GM13977 (cell line): ENCODE measurements at regions not wholly inside any gene's neighbourhood (a gene's known extent, or its start where the extent isn't known, plus 50 kb on each side); places are given as distances from the start of the nearest gene placed in this dataset.

Experiments used
- DNase-seq: peaks from one replicate; pipeline ENCODE4 v3.0.0; 2012; ENCODE audit warnings: low spot score
- in situ Hi-C: fragments of 300-500 bp; cut with MboI; formaldehyde crosslinking; loops from one replicate; pipeline ENCODE4 v1.12.0; 2022; ENCODE audit warnings: low sequenced_read_pairs, low pct_unique_long_range_greater_than_20kb, mixed read lengths, inconsistent platforms; ENCODE audit not compliant: unreplicated experiment
- TF ChIP-seq, protein P1 (sequence below): IDR thresholded peaks from 2 replicates; pipeline ENCODE4 v1.5.1; 2012; ENCODE audit warnings: mild to moderate bottlenecking, control low read depth; ENCODE audit not compliant: insufficient read depth; ENCODE audit errors: extremely low read depth, missing control alignments

DNA sequence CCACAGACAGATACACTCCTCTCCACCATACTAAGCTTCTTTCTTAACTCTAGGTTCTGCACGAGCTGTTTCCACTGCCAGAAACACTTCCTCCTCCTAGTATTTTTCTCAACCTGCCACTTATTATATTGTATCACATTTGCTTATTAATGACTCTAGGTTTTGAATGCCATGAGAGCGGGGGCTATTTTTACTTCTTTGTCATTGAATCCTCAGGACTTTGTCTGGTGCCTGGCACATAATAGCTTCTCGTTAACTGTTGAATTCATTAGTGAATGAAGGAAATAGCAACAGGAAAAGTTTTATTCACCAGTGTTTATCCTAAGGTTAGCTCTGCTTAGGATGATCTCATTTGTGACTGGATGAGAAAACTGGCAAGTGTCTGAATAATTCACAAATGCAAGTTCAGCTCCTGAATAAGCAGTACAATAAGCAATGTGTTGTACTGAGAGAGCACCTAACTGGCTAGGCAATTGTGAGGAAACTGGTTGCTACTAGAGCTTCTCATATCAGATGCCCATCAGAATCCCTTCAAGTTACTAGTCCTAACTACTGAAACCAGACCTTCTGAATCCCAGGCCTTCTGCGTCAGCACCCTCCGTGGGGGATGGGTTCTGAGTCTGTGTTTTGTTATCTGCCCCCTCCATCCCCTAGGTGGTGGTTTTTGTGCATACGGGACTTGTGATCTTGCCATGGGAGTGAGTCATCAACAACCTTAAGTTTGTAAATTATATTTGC, 92.7 kb downstream of the LSMEM1 start:
- in situ Hi-C loops, result loop anchor here (25.0 kb wide), 1 partner anchor 839 kb away; no protein-coding TSS in a partner anchor
- no peak for DNase-seq
- TF ChIP-seq, protein P1, sequence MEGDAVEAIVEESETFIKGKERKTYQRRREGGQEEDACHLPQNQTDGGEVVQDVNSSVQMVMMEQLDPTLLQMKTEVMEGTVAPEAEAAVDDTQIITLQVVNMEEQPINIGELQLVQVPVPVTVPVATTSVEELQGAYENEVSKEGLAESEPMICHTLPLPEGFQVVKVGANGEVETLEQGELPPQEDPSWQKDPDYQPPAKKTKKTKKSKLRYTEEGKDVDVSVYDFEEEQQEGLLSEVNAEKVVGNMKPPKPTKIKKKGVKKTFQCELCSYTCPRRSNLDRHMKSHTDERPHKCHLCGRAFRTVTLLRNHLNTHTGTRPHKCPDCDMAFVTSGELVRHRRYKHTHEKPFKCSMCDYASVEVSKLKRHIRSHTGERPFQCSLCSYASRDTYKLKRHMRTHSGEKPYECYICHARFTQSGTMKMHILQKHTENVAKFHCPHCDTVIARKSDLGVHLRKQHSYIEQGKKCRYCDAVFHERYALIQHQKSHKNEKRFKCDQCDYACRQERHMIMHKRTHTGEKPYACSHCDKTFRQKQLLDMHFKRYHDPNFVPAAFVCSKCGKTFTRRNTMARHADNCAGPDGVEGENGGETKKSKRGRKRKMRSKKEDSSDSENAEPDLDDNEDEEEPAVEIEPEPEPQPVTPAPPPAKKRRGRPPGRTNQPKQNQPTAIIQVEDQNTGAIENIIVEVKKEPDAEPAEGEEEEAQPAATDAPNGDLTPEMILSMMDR, result no peak

DNA sequence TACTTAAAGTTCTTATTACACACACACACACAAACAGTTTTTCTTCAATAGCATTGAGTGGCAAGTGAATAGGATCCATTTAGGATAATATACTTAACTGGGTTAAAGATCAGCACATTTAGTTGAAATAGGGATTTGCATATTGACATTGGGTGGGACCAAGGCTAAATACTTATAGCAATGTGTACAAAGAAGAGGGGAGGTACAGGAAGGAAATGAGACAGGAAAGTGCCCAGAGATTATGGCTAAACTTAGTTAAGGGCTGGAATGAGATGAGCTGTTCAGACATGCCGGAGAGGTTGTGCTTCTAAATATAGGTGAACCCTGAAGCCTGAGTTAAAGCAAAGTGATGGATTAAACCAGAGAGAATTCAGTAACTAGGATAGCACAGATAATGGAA, 95.1 kb downstream of the LSMEM1 start:
- in situ Hi-C loops, result no loop called here
- no peak for DNase-seq
- TF ChIP-seq, protein P1, result no peak

DNA sequence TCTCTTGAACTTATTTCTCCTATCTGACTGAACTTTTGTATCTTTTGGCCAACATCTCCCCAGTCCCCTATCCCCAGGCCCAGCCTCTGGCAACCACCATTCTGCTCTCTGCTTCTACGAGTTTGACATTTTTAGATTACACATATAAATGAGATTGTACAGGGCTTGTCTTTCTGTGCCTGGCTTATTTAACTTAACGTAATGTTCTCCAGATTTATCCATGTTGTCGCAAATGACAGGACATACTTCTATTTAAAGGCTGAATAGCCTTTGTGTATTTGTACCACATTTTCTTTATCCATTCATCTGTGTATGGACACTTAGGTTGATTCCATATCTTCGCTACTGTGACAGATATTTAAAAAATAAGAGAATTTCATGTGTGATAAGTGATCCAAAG, 98.6 kb downstream of the LSMEM1 start:
- in situ Hi-C loops, result no loop called here
- TF ChIP-seq, protein P1, result no peak
- DNase-seq, result no peak

DNA sequence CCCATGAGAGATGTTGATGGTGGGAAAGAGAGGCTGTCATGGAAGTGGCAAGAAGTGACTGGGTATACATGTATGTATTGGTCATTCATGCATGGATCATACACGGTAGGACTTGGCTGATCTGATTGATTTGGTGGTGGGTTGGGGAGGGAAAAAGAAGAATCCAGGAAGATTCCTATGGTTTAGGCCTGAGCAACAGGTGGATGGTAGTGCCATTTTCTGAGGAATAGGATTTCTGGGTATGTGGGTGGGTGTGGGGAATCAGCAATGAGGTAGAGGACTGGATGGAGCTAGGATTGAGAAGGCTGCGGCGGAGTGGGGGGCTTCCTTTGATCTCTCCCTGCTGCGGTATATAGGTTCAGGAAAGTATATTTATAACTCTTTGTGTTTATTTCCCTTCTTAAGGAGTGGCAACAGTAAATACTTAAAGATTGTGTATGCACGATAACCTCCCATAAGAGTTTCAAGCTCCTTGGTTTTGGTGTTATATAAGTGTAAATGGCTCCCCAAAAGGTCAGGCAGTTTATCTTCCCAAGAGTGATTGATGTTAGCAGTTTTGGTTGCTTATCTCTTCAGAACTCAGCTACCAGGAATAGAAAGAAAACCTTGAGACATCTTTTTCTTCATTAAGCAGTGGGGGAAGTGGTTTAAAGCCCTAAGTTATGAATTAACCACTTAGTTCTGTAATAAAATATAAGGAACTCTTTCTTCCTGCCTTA, 100.1 kb downstream of the LSMEM1 start:
- no peak for DNase-seq
- TF ChIP-seq, protein P1, result no peak
- in situ Hi-C loops, result no loop called here

DNA sequence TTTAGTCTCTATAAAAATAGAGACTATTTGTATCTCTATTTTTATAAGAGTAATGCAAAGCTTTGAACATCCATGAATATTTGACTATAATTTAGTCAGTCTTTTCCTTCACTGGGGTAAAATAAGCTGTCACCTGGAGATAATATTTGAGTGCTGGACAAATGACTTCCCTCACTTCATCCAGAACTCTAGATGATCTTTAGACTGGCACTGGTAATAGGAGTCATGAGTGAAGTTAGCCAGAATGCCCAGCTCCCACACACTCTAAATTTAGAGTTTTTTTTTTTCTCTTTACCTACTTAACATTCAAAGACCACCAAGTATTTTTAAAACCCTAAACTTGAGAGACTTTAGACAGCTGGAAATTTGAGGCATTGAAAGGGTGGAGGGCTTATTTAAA, 100.7 kb downstream of the LSMEM1 start:
- in situ Hi-C loops, result no loop called here
- TF ChIP-seq, protein P1, result no peak
- no peak for DNase-seq

DNA sequence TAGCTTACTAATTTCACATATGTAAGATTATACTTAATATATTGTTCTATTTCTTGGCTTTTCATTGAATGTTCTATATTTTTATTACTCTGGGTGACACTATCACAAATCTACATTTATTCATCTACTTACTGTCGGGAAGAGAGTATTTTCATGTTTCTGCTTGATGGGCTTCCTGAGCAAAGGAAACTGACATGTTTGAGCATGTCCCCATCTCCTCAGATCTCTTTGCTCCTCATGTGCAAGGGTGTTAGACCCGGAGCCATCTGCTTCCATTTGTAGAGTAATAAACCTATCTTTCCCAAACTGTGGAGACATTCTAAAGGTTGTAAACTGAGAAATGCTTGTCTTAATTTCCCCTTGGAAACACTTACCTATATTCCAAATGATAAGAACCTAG, 103.5 kb downstream of the LSMEM1 start:
- TF ChIP-seq, protein P1, result no peak
- no peak for DNase-seq
- in situ Hi-C loops, result no loop called here
